22Rv1 (cell line): ENCODE measurements at regions not wholly inside any gene's neighbourhood (a gene's known extent, or its start where the extent isn't known, plus 50 kb on each side); places are given as distances from the start of the nearest gene placed in this dataset.

Experiments used
- H3K27ac ChIP-seq: fragments of 450-650 bp; 2 replicates; pipeline ENCODE4 v1.5.1; 2017
- ZFX ChIP-seq: fragments of 450-650 bp; IDR thresholded peaks from 2 replicates; pipeline ENCODE4 v1.6.1; 2017; ENCODE audit warnings: antibody characterized with exemption, borderline replicate concordance
- TF ChIP-seq, protein P1 (sequence below): fragments of 450-650 bp; IDR thresholded peaks from 2 replicates; pipeline ENCODE4 v1.5.1; 2017; ENCODE audit warnings: mild to moderate bottlenecking

DNA sequence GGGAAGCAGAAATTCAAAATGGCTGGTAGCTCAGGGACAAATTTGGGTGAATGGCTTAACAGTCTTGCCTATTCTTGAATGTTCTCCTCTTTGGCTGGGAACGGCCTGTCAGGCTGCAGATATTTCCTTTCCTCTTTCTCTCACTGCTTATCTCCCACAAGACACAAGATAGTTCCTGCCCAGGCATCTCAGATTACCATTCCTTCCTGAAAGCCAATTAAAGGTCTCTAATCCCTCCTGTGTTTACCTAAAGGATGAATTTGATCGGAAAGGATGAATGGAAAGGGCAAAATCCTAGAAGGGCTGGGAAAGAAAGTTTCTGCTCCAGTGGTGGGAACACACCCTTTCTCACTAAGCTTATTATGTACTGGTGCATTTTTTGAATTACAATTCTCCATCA is 95.9 kb upstream of the JAG1 start:
- no peak for TF ChIP-seq ZFX
- TF ChIP-seq, protein P1, sequence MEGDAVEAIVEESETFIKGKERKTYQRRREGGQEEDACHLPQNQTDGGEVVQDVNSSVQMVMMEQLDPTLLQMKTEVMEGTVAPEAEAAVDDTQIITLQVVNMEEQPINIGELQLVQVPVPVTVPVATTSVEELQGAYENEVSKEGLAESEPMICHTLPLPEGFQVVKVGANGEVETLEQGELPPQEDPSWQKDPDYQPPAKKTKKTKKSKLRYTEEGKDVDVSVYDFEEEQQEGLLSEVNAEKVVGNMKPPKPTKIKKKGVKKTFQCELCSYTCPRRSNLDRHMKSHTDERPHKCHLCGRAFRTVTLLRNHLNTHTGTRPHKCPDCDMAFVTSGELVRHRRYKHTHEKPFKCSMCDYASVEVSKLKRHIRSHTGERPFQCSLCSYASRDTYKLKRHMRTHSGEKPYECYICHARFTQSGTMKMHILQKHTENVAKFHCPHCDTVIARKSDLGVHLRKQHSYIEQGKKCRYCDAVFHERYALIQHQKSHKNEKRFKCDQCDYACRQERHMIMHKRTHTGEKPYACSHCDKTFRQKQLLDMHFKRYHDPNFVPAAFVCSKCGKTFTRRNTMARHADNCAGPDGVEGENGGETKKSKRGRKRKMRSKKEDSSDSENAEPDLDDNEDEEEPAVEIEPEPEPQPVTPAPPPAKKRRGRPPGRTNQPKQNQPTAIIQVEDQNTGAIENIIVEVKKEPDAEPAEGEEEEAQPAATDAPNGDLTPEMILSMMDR = no peak
- no peak overlapping the region for H3K27ac ChIP-seq

DNA sequence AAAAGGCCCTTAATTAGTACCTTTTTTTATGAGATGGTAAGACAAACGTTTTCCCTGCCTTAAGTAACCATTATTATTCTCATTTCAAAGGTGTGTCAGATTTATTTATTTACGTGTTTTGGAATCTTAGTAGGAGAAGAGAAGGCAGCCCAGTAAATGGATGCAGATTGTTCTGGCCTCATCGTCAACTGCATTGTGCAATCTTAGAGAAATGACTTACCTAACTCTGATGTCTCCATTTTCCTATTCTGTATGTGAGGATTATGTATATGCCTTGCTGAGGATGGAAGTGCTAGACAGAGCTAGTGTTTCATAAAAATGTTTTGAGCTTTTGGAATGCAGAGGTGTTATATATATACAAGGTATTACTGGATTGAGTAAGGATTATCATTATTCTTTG is 97.0 kb upstream of the JAG1 start:
- TF ChIP-seq, protein P1 = no peak
- no peak for TF ChIP-seq ZFX
- no peak overlapping the region for H3K27ac ChIP-seq

DNA sequence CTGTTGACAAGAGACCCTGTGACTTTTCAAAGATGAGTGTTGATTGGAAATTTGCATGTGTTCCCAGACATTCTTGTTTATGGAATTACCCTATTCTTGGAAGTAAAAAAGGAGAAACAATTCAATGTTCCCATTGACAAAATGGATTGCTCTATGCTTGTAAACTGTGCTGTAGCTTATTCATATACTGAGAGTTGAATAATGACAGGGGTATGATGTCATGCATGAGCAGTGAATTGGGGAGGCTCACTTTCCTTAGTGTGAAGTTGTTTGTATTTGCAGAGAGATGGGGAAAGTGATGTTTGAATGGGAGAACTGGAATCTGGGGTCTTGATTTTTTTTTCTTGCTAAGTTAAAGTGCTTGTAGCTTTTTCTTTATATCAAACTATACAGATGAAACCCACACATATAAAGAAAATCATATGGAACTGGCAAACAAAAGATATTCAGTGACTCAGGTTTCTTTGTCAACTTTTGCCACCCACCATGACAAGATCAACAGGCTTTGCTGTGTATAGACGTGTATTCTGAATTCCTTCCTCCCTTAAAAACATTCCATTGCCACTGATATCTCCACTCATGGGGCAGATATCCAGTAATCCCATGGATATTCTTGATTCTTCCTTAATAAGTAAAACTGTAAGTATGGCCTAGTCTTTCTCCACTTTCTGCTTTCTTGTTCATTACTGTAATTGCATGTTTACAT is 97.8 kb upstream of the JAG1 start:
- no peak for TF ChIP-seq ZFX
- TF ChIP-seq, protein P1 = no peak
- no peak overlapping the region for H3K27ac ChIP-seq

DNA sequence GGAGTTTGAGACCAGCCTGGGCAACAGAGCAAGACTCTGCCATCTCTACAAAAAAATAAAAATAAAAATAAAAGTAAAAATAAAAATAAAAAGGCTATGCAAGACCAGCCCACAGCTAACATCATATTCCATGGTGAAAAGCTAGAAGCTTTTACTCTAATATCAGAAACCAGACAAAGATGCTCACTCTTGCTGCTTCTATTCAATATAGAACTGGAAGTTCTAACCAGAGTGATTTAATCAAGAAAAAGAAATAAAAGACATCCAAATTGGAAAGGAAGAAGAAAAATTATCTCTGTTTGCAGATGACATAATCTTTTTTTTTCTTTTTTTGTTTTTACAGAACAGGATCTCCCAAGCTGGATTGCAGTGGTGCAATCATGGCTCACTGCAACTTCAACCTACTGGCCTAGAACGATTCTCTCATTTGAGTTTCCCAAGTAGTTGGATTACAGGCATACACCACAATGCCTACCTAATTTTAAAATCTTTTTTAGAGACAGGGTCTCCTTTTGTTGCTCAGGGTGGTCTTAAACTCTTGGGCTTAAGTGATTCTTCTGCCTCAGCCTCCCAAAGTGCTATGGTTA is 100.7 kb upstream of the JAG1 start:
- no peak overlapping the region for H3K27ac ChIP-seq
- TF ChIP-seq, protein P1 = no peak
- no peak for TF ChIP-seq ZFX

DNA sequence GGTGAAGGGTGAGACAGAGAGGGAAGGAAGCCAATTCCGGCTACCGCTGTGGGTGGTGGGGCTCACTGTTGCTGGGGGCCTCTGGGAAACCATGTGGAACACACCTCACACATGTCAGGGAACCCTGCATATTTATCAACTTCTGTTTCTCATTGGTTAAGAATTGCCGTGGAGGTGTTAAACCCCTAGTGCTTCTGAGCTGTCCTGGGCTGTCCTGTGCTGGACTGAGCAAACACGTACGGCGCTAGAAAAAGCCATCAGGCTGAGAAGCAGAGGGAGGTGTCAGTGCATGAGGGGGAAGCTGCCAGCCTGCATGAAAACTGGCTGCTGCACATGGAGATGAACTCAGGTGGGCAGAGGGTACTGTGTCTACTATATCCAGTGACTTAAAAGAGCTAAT is 103.9 kb upstream of the JAG1 start:
- H3K27ac ChIP-seq = no peak overlapping the region
- TF ChIP-seq, protein P1 = no peak
- TF ChIP-seq ZFX = no peak

DNA sequence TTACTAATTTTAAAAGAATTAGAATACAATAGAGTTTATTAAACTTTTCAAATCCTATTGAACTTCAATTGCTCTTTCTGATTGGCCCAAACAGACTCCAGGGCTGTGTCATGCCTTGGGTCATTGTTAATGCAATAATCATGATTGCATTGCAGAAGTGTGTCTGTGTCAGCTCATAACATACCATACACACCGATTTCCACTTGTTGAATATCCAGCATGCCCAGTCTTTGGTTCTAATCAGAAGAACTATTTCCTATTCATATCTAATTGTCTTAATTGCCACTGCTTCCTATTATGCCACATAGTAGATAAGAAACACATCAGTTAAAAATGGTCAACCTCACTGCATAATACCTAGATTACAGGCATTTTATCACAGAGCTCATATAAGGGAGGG is 106.1 kb upstream of the JAG1 start:
- H3K27ac ChIP-seq = no peak overlapping the region
- TF ChIP-seq, protein P1 = no peak
- TF ChIP-seq ZFX = no peak

DNA sequence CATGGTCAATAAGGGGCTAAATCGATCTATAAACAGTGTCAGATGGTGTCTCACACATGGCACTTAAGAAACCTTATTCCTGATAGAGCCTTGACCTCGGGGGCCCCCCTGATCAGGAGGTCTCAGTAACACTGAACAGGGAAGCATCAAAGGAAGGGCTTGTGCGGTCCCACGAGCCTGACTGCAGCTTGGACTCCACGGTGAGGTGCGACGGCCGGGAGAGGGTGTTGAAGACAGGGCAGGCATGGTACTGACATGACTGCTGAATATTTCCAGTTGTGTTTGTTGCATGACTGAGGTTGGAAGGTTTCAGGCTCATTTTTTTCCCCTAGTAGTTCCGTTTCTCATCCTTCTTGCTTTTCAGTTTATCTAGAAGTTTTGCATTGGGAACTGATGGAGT is 107.1 kb upstream of the JAG1 start:
- no peak overlapping the region for H3K27ac ChIP-seq
- no peak for TF ChIP-seq ZFX
- TF ChIP-seq, protein P1 = no peak
